PFSK-1 (cell line): ENCODE measurements at regions not wholly inside any gene's neighbourhood (a gene's known extent, or its start where the extent isn't known, plus 50 kb on each side); places are given as distances from the start of the nearest gene placed in this dataset.

Source experiments
- FOXP2 ChIP-seq: optimal IDR thresholded peaks from 2 replicates; pipeline ENCODE3; 2011; ENCODE audit warnings: borderline replicate concordance, control low read depth, inconsistent platforms; ENCODE audit not compliant: insufficient read depth; ENCODE audit errors: extremely low read length, extremely low read depth
- POLR2AphosphoS5 ChIP-seq: IDR thresholded peaks from 2 replicates; pipeline ENCODE4 v1.6.1; 2012; ENCODE audit warnings: low read depth, mild to moderate bottlenecking, control low read depth, low read length, moderate library complexity
- SIN3A ChIP-seq: IDR thresholded peaks from 2 replicates; pipeline ENCODE4 v1.6.1; 2012; ENCODE audit warnings: mild to moderate bottlenecking, low read length, moderate library complexity, borderline replicate concordance; ENCODE audit not compliant: insufficient read depth
- TAF1 ChIP-seq: IDR thresholded peaks from 2 replicates; pipeline ENCODE4 v1.6.1; 2012; ENCODE audit warnings: low read length, control low read depth, borderline replicate concordance; ENCODE audit not compliant: insufficient read depth
- TF ChIP-seq, protein P1 (sequence below), 2 experiments: IDR thresholded peaks; 2 replicates each; pipeline versions ENCODE4 v1.6.1 to v1.8.0; 2011 to 2012; ENCODE audit warnings: low read depth in 2 of 2, low read length in 2 of 2, control low read depth in 1 of 2, inconsistent platforms in 1 of 2, mild to moderate bottlenecking in 1 of 2, moderate library complexity in 1 of 2; ENCODE audit not compliant: insufficient read depth in 1 of 2

GRCh38 chr1:187627516-187627915 is 798.8 kb downstream of the PLA2G4A start:
- TF ChIP-seq FOXP2 (no peak), POLR2AphosphoS5 (no peak), SIN3A (no peak), TAF1 (no peak)
- TF ChIP-seq, protein P1, sequence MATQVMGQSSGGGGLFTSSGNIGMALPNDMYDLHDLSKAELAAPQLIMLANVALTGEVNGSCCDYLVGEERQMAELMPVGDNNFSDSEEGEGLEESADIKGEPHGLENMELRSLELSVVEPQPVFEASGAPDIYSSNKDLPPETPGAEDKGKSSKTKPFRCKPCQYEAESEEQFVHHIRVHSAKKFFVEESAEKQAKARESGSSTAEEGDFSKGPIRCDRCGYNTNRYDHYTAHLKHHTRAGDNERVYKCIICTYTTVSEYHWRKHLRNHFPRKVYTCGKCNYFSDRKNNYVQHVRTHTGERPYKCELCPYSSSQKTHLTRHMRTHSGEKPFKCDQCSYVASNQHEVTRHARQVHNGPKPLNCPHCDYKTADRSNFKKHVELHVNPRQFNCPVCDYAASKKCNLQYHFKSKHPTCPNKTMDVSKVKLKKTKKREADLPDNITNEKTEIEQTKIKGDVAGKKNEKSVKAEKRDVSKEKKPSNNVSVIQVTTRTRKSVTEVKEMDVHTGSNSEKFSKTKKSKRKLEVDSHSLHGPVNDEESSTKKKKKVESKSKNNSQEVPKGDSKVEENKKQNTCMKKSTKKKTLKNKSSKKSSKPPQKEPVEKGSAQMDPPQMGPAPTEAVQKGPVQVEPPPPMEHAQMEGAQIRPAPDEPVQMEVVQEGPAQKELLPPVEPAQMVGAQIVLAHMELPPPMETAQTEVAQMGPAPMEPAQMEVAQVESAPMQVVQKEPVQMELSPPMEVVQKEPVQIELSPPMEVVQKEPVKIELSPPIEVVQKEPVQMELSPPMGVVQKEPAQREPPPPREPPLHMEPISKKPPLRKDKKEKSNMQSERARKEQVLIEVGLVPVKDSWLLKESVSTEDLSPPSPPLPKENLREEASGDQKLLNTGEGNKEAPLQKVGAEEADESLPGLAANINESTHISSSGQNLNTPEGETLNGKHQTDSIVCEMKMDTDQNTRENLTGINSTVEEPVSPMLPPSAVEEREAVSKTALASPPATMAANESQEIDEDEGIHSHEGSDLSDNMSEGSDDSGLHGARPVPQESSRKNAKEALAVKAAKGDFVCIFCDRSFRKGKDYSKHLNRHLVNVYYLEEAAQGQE (IDR thresholded peaks at IDR 0.05; ENCODE audit: insufficient read depth in 1 of 2, low read depth in 2 of 2, low read length in 2 of 2) = no peak

DNA sequence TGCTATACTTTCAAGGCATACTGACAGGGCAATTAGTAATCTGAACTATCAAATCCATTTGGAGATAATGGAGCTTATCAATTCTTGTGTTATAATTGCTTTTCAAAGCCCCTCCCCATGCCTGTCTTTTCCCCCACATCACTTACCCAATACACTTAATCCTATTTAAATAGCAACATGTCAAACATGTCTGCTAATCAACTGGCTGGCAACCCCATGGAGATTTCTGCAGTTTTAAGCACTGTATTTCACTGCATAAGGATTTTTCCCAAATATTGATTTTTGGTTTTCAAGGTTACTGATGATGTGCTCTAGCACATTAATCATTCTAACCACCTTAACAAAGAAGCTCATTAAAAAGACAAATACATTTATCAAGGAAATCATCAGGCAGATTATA is 800.3 kb downstream of the PLA2G4A start:
- no peak for TF ChIP-seq FOXP2
- TF ChIP-seq, protein P1 (IDR thresholded peaks at IDR 0.05; ENCODE audit: insufficient read depth in 1 of 2, low read depth in 2 of 2, low read length in 2 of 2) = no peak
- TF ChIP-seq TAF1 = no peak

- TF ChIP-seq FOXP2 (no peak), SIN3A (no peak)
- TF ChIP-seq, protein P1 (IDR thresholded peaks at IDR 0.05; ENCODE audit: insufficient read depth in 1 of 2, low read depth in 2 of 2, low read length in 2 of 2) = no peak
These were observed 802.1 kb downstream of the PLA2G4A start for GRCh38 chr1:187630653-187631380.

DNA sequence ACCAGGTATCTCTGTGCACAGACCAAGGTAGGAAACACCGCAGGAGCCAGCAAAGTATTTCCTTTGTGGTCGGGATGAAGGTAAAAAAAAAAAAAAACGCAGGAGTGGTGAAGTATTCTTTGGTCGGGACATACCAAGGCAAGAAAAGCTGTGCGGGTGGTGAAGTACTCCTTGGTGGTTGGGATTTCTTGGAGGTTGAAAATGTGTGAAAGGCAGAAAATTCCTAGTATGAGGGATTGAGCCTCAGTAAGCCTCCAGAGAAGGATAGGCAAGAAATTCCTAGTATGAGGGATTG is 802.6 kb downstream of the PLA2G4A start:
- no peak for TF ChIP-seq FOXP2
- no peak for TF ChIP-seq TAF1

DNA sequence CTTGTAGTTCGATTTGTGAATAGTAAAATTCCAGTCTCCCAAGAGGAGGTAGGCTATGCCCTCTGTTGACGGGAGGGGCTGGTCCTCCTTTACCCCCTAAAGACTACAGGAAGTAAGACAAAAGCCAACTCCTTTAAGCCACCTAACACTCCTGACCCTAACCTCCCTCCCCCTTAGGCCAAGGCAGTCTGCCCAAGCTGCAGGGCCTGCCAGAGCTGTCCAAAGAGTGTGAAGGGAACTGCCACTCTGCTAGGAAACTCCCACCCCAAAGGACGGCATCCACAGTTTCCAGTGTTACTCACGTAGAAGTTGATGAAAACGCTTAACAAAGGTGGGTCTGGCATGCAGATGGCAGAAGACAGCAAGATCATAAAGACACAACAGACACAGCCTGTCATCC is 803.2 kb downstream of the PLA2G4A start:
- TF ChIP-seq, protein P1 (IDR thresholded peaks at IDR 0.05; ENCODE audit: insufficient read depth in 1 of 2, low read depth in 2 of 2, low read length in 2 of 2) = no peak
- TF ChIP-seq SIN3A = no peak
- no peak for TF ChIP-seq TAF1
- TF ChIP-seq FOXP2 = no peak
- no peak for TF ChIP-seq POLR2AphosphoS5

DNA sequence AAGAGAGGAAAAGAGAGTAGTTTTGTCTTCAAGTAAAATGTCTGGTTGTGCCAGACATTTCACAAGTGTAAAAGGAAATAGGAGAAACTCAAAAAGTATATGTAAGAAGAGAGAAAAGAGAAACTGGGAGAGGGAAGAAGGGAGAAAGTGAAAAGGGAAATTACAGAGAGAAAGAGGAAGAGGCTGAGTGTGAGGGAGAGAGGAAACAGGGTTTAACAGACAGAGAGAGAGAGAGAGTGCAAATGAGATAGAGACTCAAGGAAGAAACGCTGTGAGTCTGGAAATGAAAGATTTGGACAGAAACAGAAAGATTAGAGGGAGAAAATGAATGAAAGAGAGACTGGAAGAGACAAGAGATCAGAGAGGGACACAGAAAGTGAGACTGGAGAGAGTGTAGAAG is 806.2 kb downstream of the PLA2G4A start:
- TF ChIP-seq, protein P1 (IDR thresholded peaks at IDR 0.05; ENCODE audit: insufficient read depth in 1 of 2, low read depth in 2 of 2, low read length in 2 of 2) = no peak
- TF ChIP-seq POLR2AphosphoS5 (no peak), SIN3A (no peak), TAF1 (no peak), FOXP2 (no peak)
